AG09319 (cell line): ENCODE measurements at regions not wholly inside any gene's neighbourhood (a gene's known extent, or its start where the extent isn't known, plus 50 kb on each side); places are given as distances from the start of the nearest gene placed in this dataset.

Source experiments
- DNase-seq: peaks from one replicate; pipeline ENCODE4 v3.0.0-alpha.2; 2010; ENCODE audit warnings: low read depth; ENCODE audit errors: extremely low read depth
- CTCF ChIP-seq: IDR thresholded peaks from 2 replicates; pipeline ENCODE4 v1.5.1; 2011; ENCODE audit warnings: low read depth, mild to moderate bottlenecking, inconsistent platforms, low read length, moderate library complexity

DNA sequence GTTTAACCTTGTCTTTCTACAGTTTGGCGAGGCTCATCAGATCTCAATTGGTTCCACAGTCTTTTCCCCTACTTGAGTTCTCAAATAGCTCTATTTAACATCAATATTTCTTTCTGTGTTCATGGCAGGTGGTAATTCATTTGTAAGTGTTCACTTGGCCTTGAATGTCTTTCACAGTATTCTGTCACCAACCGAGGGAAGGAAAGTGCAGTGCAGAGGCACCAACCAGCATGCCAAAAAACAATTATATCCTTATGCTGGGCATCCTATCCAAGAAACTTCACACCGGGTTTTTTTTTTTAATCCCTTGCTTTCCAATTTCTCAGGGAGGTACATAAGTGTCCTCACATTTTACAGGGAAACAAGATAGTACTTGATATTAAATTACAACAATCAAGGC, 55.0 kb upstream of the ZC3H12C start:
- TF ChIP-seq CTCF = no peak
- no peak for DNase-seq
